ENCODE measurements at regions not wholly inside any gene's neighbourhood (a gene's known extent, or its start where the extent isn't known, plus 50 kb on each side); places are given as distances from the start of the nearest gene placed in this dataset.

GRCh38 chr6:19976411-19977129 lies 139.4 kb downstream of the ID4 start:
- ChIA-PET POLR2A (no interaction called here), CTCF (no interaction called here)
- no peaks in the 10 kb centered on the region for H3K36me3 ChIP-seq (ENCODE audit: control insufficient read depth, insufficient read depth, low read length)
- peaks cover 3% of the 10 kb centered on the region for H3K27me3 ChIP-seq (ENCODE audit: control insufficient read depth, insufficient read depth, low read length)
- H3K9me3 ChIP-seq (ENCODE audit: control insufficient read depth, insufficient read depth, low read depth, low read length): no peaks in the 10 kb centered on the region
- DNase-seq (ENCODE audit: low read depth, low spot score) (no peak), ATAC-seq (no peak)
- H3K27ac ChIP-seq (ENCODE audit: low read length): no peak overlapping the region
- intact Hi-C loops (cut with micrococcal nuclease; ENCODE audit: unreplicated experiment): no loop called here
- TF ChIP-seq SIN3A (IDR thresholded peaks at IDR 0.05; ENCODE audit: borderline replicate concordance, insufficient read depth, low read depth, low read length) (no peak), POLR2AphosphoS5 (IDR thresholded peaks at IDR 0.05; ENCODE audit: low read depth, low read length) (no peak), TCF7L2 (IDR thresholded peaks at IDR 0.05; ENCODE audit: low read depth, low read length) (no peak), REST (IDR thresholded peaks at IDR 0.05; ENCODE audit: insufficient read depth in 1 of 2, low read depth in 2 of 2, low read length in 1 of 2) (no peak), CTCF (IDR thresholded peaks at IDR 0.05) (no peak)
- H3K4me1 ChIP-seq (ENCODE audit: control insufficient read depth, insufficient read depth, low read length): no peaks in the 10 kb centered on the region
- in situ Hi-C loops (cut with HindIII; ENCODE audit: low pct_unique_long_range_greater_than_20kb, low sequenced_read_pairs): no loop called here
- BruUV-seq (replicated peaks): no TSS peak
- no peak overlapping the region for H3K4me3 ChIP-seq (ENCODE audit: low read depth in 2 of 2, low read length in 2 of 2)

GRCh38 chr6:19979059-19979458 lies 141.9 kb downstream of the ID4 start:
- ATAC-seq: no peak
- Histone ChIP-seq H3K9me3 (ENCODE audit: control insufficient read depth, insufficient read depth, low read depth, low read length) (no peaks in the 10 kb centered on the region), H3K4me3 (ENCODE audit: low read depth in 2 of 2, low read length in 2 of 2) (no peak overlapping the region), H3K36me3 (ENCODE audit: control insufficient read depth, insufficient read depth, low read length) (no peaks in the 10 kb centered on the region), H3K27ac (ENCODE audit: low read length) (no peak overlapping the region), H3K4me1 (ENCODE audit: control insufficient read depth, insufficient read depth, low read length) (no peaks in the 10 kb centered on the region), H3K27me3 (ENCODE audit: control insufficient read depth, insufficient read depth, low read length) (peaks cover 11% of the 10 kb centered on the region)
- in situ Hi-C loops (cut with HindIII; ENCODE audit: low pct_unique_long_range_greater_than_20kb, low sequenced_read_pairs): no loop called here
- CTCF ChIA-PET: no interaction called here
- DNase-seq (ENCODE audit: low read depth, low spot score): no peak
- POLR2A ChIA-PET: no interaction called here
- intact Hi-C loops (cut with micrococcal nuclease; ENCODE audit: unreplicated experiment): no loop called here
- BruUV-seq (replicated peaks): no TSS peak
- TF ChIP-seq CTCF (IDR thresholded peaks at IDR 0.05) (no peak), SIN3A (IDR thresholded peaks at IDR 0.05; ENCODE audit: borderline replicate concordance, insufficient read depth, low read depth, low read length) (no peak), TCF7L2 (IDR thresholded peaks at IDR 0.05; ENCODE audit: low read depth, low read length) (no peak), POLR2AphosphoS5 (IDR thresholded peaks at IDR 0.05; ENCODE audit: low read depth, low read length) (no peak), REST (IDR thresholded peaks at IDR 0.05; ENCODE audit: insufficient read depth in 1 of 2, low read depth in 2 of 2, low read length in 1 of 2) (no peak)

All from Panc1 (cell line).